Stimulated activated CD8-positive, alpha-beta memory T cell treated with anti-CD3 and anti-CD28 coated beads, Interleukin-12 subunit alpha, Interleukin-12 subunit beta, amount 100 ng/mL, for 1 hour (primary cell): ENCODE measurements at regions not wholly inside any gene's neighbourhood (a gene's known extent, or its start where the extent isn't known, plus 50 kb on each side); places are given as distances from the start of the nearest gene placed in this dataset.
"Not testable (repeated sequence)": the region's sequence is repeated elsewhere in the genome, so short reads cannot be mapped to it uniquely, and the experiment has no call there.

Experiments
- DNase-seq: peaks from one replicate; pipeline ENCODE4 v3.0.0-alpha.2; 2020; ENCODE audit warnings: low read depth

- DNase-seq = no peak
Measured at GRCh38 chr6:87763901-87764300, 61.9 kb upstream of the AKIRIN2 start.

GRCh38 chr6:87763276-87763675, 61.2 kb upstream of the AKIRIN2 start:
- no peak for DNase-seq

- no peak for DNase-seq
Measured at GRCh38 chr6:87762116-87762515, 60.1 kb upstream of the AKIRIN2 start.

DNA sequence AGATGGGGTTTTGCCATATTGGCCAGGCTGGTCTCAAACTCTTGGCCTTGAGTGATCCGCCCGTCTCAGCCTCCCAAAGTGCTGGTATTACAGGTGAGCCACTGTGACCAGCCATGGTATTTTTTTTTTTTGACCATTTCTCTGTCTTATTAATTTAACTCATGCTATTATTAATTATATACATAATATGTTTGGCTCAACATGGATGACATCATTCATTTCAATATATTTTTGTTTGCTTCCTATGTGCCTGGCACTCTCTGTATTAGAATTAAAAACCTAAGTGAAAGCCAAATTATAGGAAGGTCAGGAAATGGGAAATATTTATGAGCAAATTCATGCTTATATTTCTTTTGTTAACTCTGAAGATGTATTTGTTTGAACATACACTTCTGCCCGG, 55.8 kb upstream of the AKIRIN2 start:
- no peak for DNase-seq

GRCh38 chr6:87756858-87757257, 54.8 kb upstream of the AKIRIN2 start:
- DNase-seq = peak; percentile 8

- DNase-seq = no peak
Measured at GRCh38 chr6:87755708-87756671, 54.0 kb upstream of the AKIRIN2 start.

DNA sequence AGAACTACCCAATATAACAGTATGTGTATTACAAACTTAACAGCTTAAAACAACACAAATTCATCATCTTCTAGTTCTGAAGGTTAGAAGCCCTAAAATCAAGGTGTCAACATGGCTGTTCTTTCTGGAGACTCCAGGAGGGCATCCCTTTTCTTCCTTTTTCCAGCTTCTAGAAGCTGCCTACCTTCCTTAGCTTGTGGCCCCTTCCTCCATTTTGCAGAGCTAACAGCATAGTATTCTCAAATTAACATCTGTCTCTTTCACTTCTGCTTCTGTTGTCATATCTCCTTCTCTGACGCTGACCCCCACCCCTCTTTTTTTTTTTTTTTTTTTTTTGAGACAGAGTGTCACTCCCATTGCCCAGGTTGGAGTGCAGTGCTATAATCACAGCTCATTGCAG, 52.8 kb upstream of the AKIRIN2 start:
- no peak for DNase-seq

DNA sequence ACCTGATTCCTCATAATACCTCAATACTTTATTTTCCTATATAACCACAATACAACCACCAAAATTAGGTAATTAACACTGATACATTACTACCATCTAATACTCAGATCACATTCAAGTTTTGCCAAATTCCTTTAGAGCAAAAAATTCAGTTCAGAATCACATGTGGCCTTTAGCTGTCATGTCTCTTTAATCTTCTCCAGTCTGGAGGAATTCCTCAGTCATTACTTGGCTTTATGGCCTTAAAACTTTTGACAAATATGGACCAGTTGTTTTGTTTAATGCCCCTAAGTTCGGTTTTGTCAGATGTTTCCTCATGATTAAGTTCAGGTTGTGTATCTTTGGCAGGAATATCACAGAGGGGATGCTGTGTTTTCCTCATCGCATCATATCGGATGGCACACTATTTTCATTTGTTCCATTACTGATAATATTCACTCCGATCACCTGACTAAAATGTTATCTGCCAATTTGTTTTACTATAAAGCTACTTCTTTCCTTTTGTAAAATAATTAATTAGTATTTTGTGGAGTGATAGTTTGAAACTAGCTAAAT, 51.2 kb upstream of the AKIRIN2 start:
- no peak for DNase-seq

- DNase-seq = not testable (repeated sequence)
Measured at GRCh38 chr6:87752503-87752902, 50.5 kb upstream of the AKIRIN2 start.
